Fibroblast of lung (primary cell): ENCODE measurements at regions not wholly inside any gene's neighbourhood (a gene's known extent, or its start where the extent isn't known, plus 50 kb on each side); places are given as distances from the start of the nearest gene placed in this dataset.

ENCODE experiments used
- CTCF ChIP-seq, 2 donors: IDR thresholded peaks in 1 of 2; conservative IDR thresholded peaks in 1 of 2; 1 replicate in 1 of 2; 2 replicates in 1 of 2; pipeline ENCODE4 v1.5.1; 2011 to 2012; ENCODE audit warnings: low read length in 2 of 2, control low read depth in 1 of 2, inconsistent platforms in 1 of 2, low read depth in 1 of 2, mild to moderate bottlenecking in 1 of 2
- EZH2 ChIP-seq: IDR thresholded peaks from 2 replicates; pipeline ENCODE4 v1.5.1; 2012; ENCODE audit warnings: low read length, control low read depth, mild to moderate bottlenecking; ENCODE audit errors: missing control alignments

- TF ChIP-seq CTCF (conservative IDR thresholded peaks at IDR 0.05 in 1 of 2, IDR thresholded peaks at IDR 0.05 in 1 of 2; ENCODE audit: low read depth in 1 of 2, low read length in 2 of 2) (no peak), EZH2 (no peak)
These were observed 79.3 kb upstream of the CBLB start for GRCh38 chr3:105948101-105948500.
